ENCODE measurements at regions not wholly inside any gene's neighbourhood (a gene's known extent, or its start where the extent isn't known, plus 50 kb on each side); places are given as distances from the start of the nearest gene placed in this dataset.

- no peaks in the 10 kb centered on the region for H3K36me3 ChIP-seq (ENCODE audit: control insufficient read depth in 2 of 2, extremely low read depth in 1 of 2, insufficient read depth in 1 of 2, low read length in 1 of 2)
- no peak overlapping the region for H3K4me3 ChIP-seq (ENCODE audit: control insufficient read depth in 1 of 2, extremely low read depth in 1 of 2, low read length in 1 of 2)
- Mint-ChIP-seq H3K4me1 (no peaks in the 10 kb centered on the region), H3K27ac (no peak overlapping the region), H3K27me3 (peaks cover 4 to 13% of the 10 kb centered on the region in 2 donors), H3K9me3 (no peaks in the 10 kb centered on the region), H3K36me3 (no peaks in the 10 kb centered on the region), H3K4me3 (no peak overlapping the region)
- H3K27me3 ChIP-seq (replicated peaks in 1 of 2; ENCODE audit: control insufficient read depth in 2 of 2, extremely low read depth in 1 of 2, insufficient read depth in 2 of 2, low read length in 1 of 2), result peaks cover 0 to 6% of the 10 kb centered on the region in 2 experiments
- ChIA-PET POLR2A (interaction anchor here in 1 of 2 donors (0.7 kb wide), 1 partner anchor 23 kb away, joined by 4 read pairs; no protein-coding TSS in a partner anchor), CTCF (no interaction called here)
- no peaks in the 10 kb centered on the region for H3K9me3 ChIP-seq
- no peak for ATAC-seq (replicated peaks in 1 of 4)
- no peak overlapping the region for H3K27ac ChIP-seq (ENCODE audit: low read length)
- DNase-seq, result no peak
- H3K4me1 ChIP-seq (ENCODE audit: control insufficient read depth in 1 of 2, extremely low read depth in 1 of 2, insufficient read depth in 2 of 2, low read length in 2 of 2), result no peaks in the 10 kb centered on the region
- WGBS (ENCODE audit: insufficient coverage), result 66% methylated on average over 3 of the region's 4 CpGs
Measured at GRCh38 chr14:51337520-51337919, 97.5 kb downstream of the TMX1 start.

DNA sequence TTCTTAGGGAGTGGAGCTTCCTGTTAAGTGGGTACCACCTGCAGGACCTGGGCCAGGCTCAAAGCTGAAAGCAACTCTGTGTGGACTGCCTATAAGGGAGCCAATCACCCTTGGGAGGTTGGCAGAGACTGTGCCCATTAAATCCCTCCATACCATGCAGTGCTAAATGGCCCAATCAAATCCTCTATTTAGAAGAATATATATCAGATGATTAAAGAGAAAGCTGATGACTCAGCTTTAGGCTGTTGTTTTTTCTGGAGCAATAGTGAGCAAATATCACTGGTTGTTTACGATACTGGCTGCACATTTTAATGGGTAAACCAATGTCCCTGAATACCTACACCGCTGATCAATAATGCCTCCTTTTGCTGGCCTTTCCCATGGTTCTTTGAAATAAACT lies 101.3 kb downstream of the TMX1 start:
- H3K9me3 Mint-ChIP-seq, result peaks cover 0 to 6% (median 5%) of the 10 kb centered on the region in 3 donors
- no peak overlapping the region for H3K27ac Mint-ChIP-seq
- no peaks in the 10 kb centered on the region for H3K36me3 Mint-ChIP-seq
- WGBS (ENCODE audit: insufficient coverage), result no CpG with 5 or more reads among the region's 2 CpGs
- no peak overlapping the region for H3K4me3 Mint-ChIP-seq
- H3K36me3 ChIP-seq (ENCODE audit: control insufficient read depth in 2 of 2, extremely low read depth in 1 of 2, insufficient read depth in 1 of 2, low read length in 1 of 2), result no peaks in the 10 kb centered on the region
- H3K27me3 ChIP-seq (replicated peaks in 1 of 2; ENCODE audit: control insufficient read depth in 2 of 2, extremely low read depth in 1 of 2, insufficient read depth in 2 of 2, low read length in 1 of 2), result no peaks in the 10 kb centered on the region
- ATAC-seq (replicated peaks in 1 of 4) (no peak), DNase-seq (no peak)
- no peaks in the 10 kb centered on the region for H3K9me3 ChIP-seq
- ChIA-PET CTCF (no interaction called here), POLR2A (no interaction called here)
- peaks cover 0 to 6% of the 10 kb centered on the region in 2 donors for H3K27me3 Mint-ChIP-seq
- H3K4me3 ChIP-seq (ENCODE audit: control insufficient read depth in 1 of 2, extremely low read depth in 1 of 2, low read length in 1 of 2), result no peak overlapping the region
- no peak overlapping the region for H3K27ac ChIP-seq (ENCODE audit: low read length)
- H3K4me1 Mint-ChIP-seq, result no peaks in the 10 kb centered on the region
- no peaks in the 10 kb centered on the region for H3K4me1 ChIP-seq (ENCODE audit: control insufficient read depth in 1 of 2, extremely low read depth in 1 of 2, insufficient read depth in 2 of 2, low read length in 2 of 2)

- WGBS (ENCODE audit: insufficient coverage), result 80% methylated on average over 1 of the region's 4 CpGs
- H3K27ac ChIP-seq (ENCODE audit: low read length), result no peak overlapping the region
- POLR2A ChIA-PET, result no interaction called here
- no peak overlapping the region for H3K4me3 ChIP-seq (ENCODE audit: control insufficient read depth in 1 of 2, extremely low read depth in 1 of 2, low read length in 1 of 2)
- DNase-seq (no peak), ATAC-seq (replicated peaks in 1 of 4) (no peak)
- H3K36me3 ChIP-seq (ENCODE audit: control insufficient read depth in 2 of 2, extremely low read depth in 1 of 2, insufficient read depth in 1 of 2, low read length in 1 of 2), result no peaks in the 10 kb centered on the region
- Mint-ChIP-seq H3K4me1 (no peaks in the 10 kb centered on the region), H3K9me3 (peaks cover 0 to 6% (median 5%) of the 10 kb centered on the region in 3 donors), H3K27ac (no peak overlapping the region), H3K4me3 (no peak overlapping the region), H3K36me3 (no peaks in the 10 kb centered on the region), H3K27me3 (peaks cover 0 to 6% of the 10 kb centered on the region in 2 donors)
- H3K27me3 ChIP-seq (replicated peaks in 1 of 2; ENCODE audit: control insufficient read depth in 2 of 2, extremely low read depth in 1 of 2, insufficient read depth in 2 of 2, low read length in 1 of 2), result peaks cover 0 to 3% of the 10 kb centered on the region in 2 experiments
- CTCF ChIA-PET, result no interaction called here
- H3K4me1 ChIP-seq (ENCODE audit: control insufficient read depth in 1 of 2, extremely low read depth in 1 of 2, insufficient read depth in 2 of 2, low read length in 2 of 2), result no peaks in the 10 kb centered on the region
- H3K9me3 ChIP-seq, result no peaks in the 10 kb centered on the region
Measured at GRCh38 chr14:51342226-51342625, 102.2 kb downstream of the TMX1 start.

DNA sequence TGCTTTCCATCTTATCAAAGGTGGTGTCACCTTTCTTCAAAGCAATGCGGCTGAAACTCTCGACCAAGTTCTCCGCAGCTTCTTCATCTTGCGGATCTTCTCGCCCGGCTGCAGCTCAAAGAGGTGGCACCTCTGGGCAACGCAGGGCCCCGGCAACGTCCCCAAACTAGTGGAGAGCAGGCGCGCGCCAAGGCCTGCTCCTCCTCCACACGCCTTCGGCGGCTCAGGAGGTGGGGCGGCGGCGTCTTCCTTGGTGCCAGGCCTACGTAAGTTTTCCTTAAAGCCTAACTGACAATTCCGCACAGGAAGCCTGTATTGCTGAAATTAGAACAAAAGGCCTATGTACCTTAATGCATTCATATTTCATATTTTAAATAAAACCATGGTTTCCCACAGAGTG lies 112.0 kb downstream of the TMX1 start:
- Histone ChIP-seq H3K36me3 (ENCODE audit: control insufficient read depth in 2 of 2, extremely low read depth in 1 of 2, insufficient read depth in 1 of 2, low read length in 1 of 2) (no peaks in the 10 kb centered on the region), H3K27ac (ENCODE audit: low read length) (no peak overlapping the region), H3K4me1 (ENCODE audit: control insufficient read depth in 1 of 2, extremely low read depth in 1 of 2, insufficient read depth in 2 of 2, low read length in 2 of 2) (no peaks in the 10 kb centered on the region), H3K27me3 (replicated peaks in 1 of 2; ENCODE audit: control insufficient read depth in 2 of 2, extremely low read depth in 1 of 2, insufficient read depth in 2 of 2, low read length in 1 of 2) (no peaks in the 10 kb centered on the region), H3K4me3 (ENCODE audit: control insufficient read depth in 1 of 2, extremely low read depth in 1 of 2, low read length in 1 of 2) (no peak overlapping the region), H3K9me3 (no peaks in the 10 kb centered on the region)
- Mint-ChIP-seq H3K27ac (no peak overlapping the region), H3K4me3 (no peak overlapping the region), H3K27me3 (peaks cover 0 to 7% of the 10 kb centered on the region in 2 donors), H3K36me3 (no peaks in the 10 kb centered on the region), H3K9me3 (peaks cover 0 to 6% (median 6%) of the 10 kb centered on the region in 3 donors), H3K4me1 (no peaks in the 10 kb centered on the region)
- POLR2A ChIA-PET, result no interaction called here
- no peak for DNase-seq
- no peak for ATAC-seq (replicated peaks in 1 of 4)
- WGBS (ENCODE audit: insufficient coverage), result 95% methylated on average over 18 of the region's 20 CpGs
- CTCF ChIA-PET, result no interaction called here

DNA sequence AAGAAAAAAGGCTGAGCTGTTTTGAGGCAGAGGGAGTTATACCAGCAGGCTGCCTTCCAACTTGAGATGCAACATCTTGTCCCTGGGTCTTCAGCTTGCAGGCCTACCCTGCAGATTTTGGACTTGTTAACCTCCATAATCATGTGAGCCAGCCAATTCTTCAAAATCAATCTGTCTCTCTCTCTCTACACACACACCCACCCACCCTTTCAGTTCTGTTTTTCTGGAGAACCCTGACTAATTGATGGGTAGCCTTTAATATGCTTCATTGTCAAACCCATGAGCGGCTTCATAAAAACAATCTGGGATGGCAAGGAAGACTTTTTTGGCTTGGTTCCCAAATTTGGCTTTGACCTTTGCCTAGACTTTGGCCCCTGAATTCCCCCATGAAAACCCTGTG lies 113.9 kb downstream of the TMX1 start:
- Histone ChIP-seq H3K4me1 (ENCODE audit: control insufficient read depth in 1 of 2, extremely low read depth in 1 of 2, insufficient read depth in 2 of 2, low read length in 2 of 2) (no peaks in the 10 kb centered on the region), H3K4me3 (ENCODE audit: control insufficient read depth in 1 of 2, extremely low read depth in 1 of 2, low read length in 1 of 2) (no peak overlapping the region), H3K9me3 (no peaks in the 10 kb centered on the region), H3K27ac (ENCODE audit: low read length) (no peak overlapping the region), H3K27me3 (replicated peaks in 1 of 2; ENCODE audit: control insufficient read depth in 2 of 2, extremely low read depth in 1 of 2, insufficient read depth in 2 of 2, low read length in 1 of 2) (no peaks in the 10 kb centered on the region), H3K36me3 (ENCODE audit: control insufficient read depth in 2 of 2, extremely low read depth in 1 of 2, insufficient read depth in 1 of 2, low read length in 1 of 2) (no peaks in the 10 kb centered on the region)
- Mint-ChIP-seq H3K27ac (no peak overlapping the region), H3K9me3 (no peaks in the 10 kb centered on the region), H3K4me3 (no peak overlapping the region), H3K27me3 (peaks cover 0 to 7% of the 10 kb centered on the region in 2 donors), H3K4me1 (no peaks in the 10 kb centered on the region), H3K36me3 (no peaks in the 10 kb centered on the region)
- DNase-seq (no peak), ATAC-seq (replicated peaks in 1 of 4) (no peak)
- ChIA-PET CTCF (no interaction called here), POLR2A (no interaction called here)
- 100% methylated on average over 1 of the region's 1 CpG for WGBS (ENCODE audit: insufficient coverage)

DNA sequence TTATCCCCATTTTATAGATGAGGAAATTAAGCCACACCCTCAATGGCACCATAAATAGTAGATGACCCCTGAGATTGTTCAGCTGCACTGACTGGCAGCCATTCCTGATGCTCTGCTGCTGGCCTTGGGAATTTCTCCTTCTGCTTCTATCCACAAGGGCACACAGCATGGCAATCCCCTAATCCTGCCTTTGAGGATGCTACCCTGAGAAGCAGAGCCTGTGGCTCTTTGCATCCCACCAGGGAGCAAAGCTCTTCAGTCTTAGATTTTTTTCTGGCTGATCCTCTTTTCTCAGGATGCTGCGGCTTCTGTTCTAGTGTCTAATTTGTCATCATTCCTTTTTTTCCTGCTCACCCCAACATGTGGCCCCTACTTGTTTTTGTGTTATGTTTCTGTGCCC lies 114.8 kb downstream of the TMX1 start:
- POLR2A ChIA-PET, result no interaction called here

DNA sequence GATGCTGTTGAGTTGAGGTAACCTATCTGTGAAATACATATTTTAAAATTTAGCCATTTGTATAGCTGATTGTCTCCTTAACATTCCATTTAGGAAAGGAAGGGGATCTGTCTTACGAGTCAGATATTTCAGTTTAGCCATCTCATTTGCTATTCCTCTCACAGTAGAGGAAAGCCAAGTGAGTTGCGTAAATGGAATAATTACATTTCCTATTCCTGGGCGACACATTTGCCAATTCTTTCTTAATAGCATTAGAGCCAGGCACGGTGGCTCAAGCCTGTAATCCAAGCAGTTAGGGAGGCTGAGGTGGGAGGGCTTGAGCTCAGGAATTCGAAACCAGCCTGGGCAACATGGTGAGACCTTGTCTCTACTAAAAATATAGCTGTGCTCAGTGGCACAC lies 116.3 kb downstream of the TMX1 start:
- Histone ChIP-seq H3K4me1 (ENCODE audit: control insufficient read depth in 1 of 2, extremely low read depth in 1 of 2, insufficient read depth in 2 of 2, low read length in 2 of 2) (no peaks in the 10 kb centered on the region), H3K27ac (ENCODE audit: low read length) (no peak overlapping the region), H3K4me3 (ENCODE audit: control insufficient read depth in 1 of 2, extremely low read depth in 1 of 2, low read length in 1 of 2) (no peak overlapping the region), H3K27me3 (replicated peaks in 1 of 2; ENCODE audit: control insufficient read depth in 2 of 2, extremely low read depth in 1 of 2, insufficient read depth in 2 of 2, low read length in 1 of 2) (no peaks in the 10 kb centered on the region), H3K36me3 (ENCODE audit: control insufficient read depth in 2 of 2, extremely low read depth in 1 of 2, insufficient read depth in 1 of 2, low read length in 1 of 2) (no peaks in the 10 kb centered on the region), H3K9me3 (no peaks in the 10 kb centered on the region)
- peaks cover 0 to 12% of the 10 kb centered on the region in 2 donors for H3K27me3 Mint-ChIP-seq
- no peaks in the 10 kb centered on the region for H3K4me1 Mint-ChIP-seq
- ChIA-PET POLR2A (no interaction called here), CTCF (no interaction called here)
- H3K9me3 Mint-ChIP-seq, result no peaks in the 10 kb centered on the region
- H3K36me3 Mint-ChIP-seq, result no peaks in the 10 kb centered on the region
- WGBS (ENCODE audit: insufficient coverage), result 87% methylated on average over 3 of the region's 5 CpGs
- H3K27ac Mint-ChIP-seq, result no peak overlapping the region
- H3K4me3 Mint-ChIP-seq, result no peak overlapping the region
- ATAC-seq (replicated peaks in 1 of 4), result no peak
- no peak for DNase-seq

More for the DNA sequence above, 114.8 kb downstream of the TMX1 start:
- WGBS (ENCODE audit: insufficient coverage), result no CpG with 5 or more reads among the region's 1 CpG
- Mint-ChIP-seq H3K27ac (no peak overlapping the region), H3K4me3 (no peak overlapping the region), H3K9me3 (no peaks in the 10 kb centered on the region), H3K36me3 (no peaks in the 10 kb centered on the region), H3K4me1 (no peaks in the 10 kb centered on the region), H3K27me3 (peaks cover 0 to 7% of the 10 kb centered on the region in 2 donors)
- H3K27ac ChIP-seq (ENCODE audit: low read length), result no peak overlapping the region
- H3K36me3 ChIP-seq (ENCODE audit: control insufficient read depth in 2 of 2, extremely low read depth in 1 of 2, insufficient read depth in 1 of 2, low read length in 1 of 2), result no peaks in the 10 kb centered on the region
- H3K9me3 ChIP-seq, result no peaks in the 10 kb centered on the region
- H3K4me1 ChIP-seq (ENCODE audit: control insufficient read depth in 1 of 2, extremely low read depth in 1 of 2, insufficient read depth in 2 of 2, low read length in 2 of 2), result no peaks in the 10 kb centered on the region
- no peak overlapping the region for H3K4me3 ChIP-seq (ENCODE audit: control insufficient read depth in 1 of 2, extremely low read depth in 1 of 2, low read length in 1 of 2)
- ATAC-seq (replicated peaks in 1 of 4) (no peak), DNase-seq (no peak)
- no peaks in the 10 kb centered on the region for H3K27me3 ChIP-seq (replicated peaks in 1 of 2; ENCODE audit: control insufficient read depth in 2 of 2, extremely low read depth in 1 of 2, insufficient read depth in 2 of 2, low read length in 1 of 2)
- CTCF ChIA-PET, result no interaction called here

Data from T-cell (primary cell).